Endothelial cell (in vitro differentiated cells): ENCODE measurements at regions not wholly inside any gene's neighbourhood (a gene's known extent, or its start where the extent isn't known, plus 50 kb on each side); places are given as distances from the start of the nearest gene placed in this dataset.

Experiments used
- DNase-seq: peaks from one replicate; pipeline ENCODE4 v3.0.0; 2021; ENCODE audit warnings: low spot score
- H3K27ac Mint-ChIP-seq: one replicate; pipeline ENCODE4 v1.8.0; 2021; ENCODE audit warnings: mixed read lengths, inconsistent platforms; ENCODE audit not compliant: unreplicated experiment
- H3K27me3 Mint-ChIP-seq: one replicate; pipeline ENCODE4 v1.8.0; 2021; ENCODE audit warnings: mild to moderate bottlenecking, moderate library complexity, mixed read lengths, inconsistent platforms; ENCODE audit not compliant: unreplicated experiment
- H3K36me3 Mint-ChIP-seq: one replicate; pipeline ENCODE4 v1.8.0; 2021; ENCODE audit warnings: mild to moderate bottlenecking, low read depth, mixed read lengths, inconsistent platforms; ENCODE audit not compliant: unreplicated experiment
- H3K4me1 Mint-ChIP-seq: one replicate; pipeline ENCODE4 v1.8.0; 2021; ENCODE audit warnings: mild to moderate bottlenecking, mixed read lengths, inconsistent platforms; ENCODE audit not compliant: unreplicated experiment
- H3K4me3 Mint-ChIP-seq: one replicate; pipeline ENCODE4 v1.8.0; 2021; ENCODE audit warnings: mild to moderate bottlenecking, mixed read lengths, inconsistent platforms; ENCODE audit not compliant: unreplicated experiment
- H3K9me3 Mint-ChIP-seq: one replicate; pipeline ENCODE4 v1.8.0; 2021; ENCODE audit warnings: mixed read lengths, inconsistent platforms; ENCODE audit not compliant: unreplicated experiment
- TF ChIP-seq, protein P1 (sequence below): fragments of 200-600 bp; sonication (generic); IDR thresholded peaks from one replicate; pipeline ENCODE4 v1.5.0; 2021; ENCODE audit warnings: antibody characterized with exemption; ENCODE audit not compliant: unreplicated experiment

DNA sequence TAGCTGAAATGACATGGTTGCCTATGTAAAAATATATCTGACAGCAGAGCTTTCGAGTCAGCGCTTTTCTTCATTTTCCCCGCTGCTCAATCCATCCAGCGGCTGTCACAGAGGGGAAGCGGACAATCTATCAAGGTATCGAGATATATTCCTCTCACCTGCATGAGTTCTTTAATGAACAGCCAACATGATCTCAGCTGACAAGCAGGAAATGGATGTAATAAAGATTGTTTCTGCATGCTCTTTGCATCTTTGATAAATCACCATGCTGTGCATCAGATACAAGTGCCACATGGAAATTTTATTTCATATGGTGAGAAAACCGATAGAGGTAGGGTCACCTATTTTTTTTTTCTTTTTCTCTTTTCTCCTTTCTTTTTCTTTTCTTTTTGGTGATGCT lies 602.3 kb upstream of the MMS22L start:
- DNase-seq: no peak
- TF ChIP-seq, protein P1, sequence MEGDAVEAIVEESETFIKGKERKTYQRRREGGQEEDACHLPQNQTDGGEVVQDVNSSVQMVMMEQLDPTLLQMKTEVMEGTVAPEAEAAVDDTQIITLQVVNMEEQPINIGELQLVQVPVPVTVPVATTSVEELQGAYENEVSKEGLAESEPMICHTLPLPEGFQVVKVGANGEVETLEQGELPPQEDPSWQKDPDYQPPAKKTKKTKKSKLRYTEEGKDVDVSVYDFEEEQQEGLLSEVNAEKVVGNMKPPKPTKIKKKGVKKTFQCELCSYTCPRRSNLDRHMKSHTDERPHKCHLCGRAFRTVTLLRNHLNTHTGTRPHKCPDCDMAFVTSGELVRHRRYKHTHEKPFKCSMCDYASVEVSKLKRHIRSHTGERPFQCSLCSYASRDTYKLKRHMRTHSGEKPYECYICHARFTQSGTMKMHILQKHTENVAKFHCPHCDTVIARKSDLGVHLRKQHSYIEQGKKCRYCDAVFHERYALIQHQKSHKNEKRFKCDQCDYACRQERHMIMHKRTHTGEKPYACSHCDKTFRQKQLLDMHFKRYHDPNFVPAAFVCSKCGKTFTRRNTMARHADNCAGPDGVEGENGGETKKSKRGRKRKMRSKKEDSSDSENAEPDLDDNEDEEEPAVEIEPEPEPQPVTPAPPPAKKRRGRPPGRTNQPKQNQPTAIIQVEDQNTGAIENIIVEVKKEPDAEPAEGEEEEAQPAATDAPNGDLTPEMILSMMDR: no peak
- no peaks in the 10 kb centered on the region for H3K9me3 Mint-ChIP-seq
- peaks cover 2% of the 10 kb centered on the region for H3K4me1 Mint-ChIP-seq
- H3K27ac Mint-ChIP-seq: no peak overlapping the region
- no peak overlapping the region for H3K4me3 Mint-ChIP-seq
- no peaks in the 10 kb centered on the region for H3K36me3 Mint-ChIP-seq
- H3K27me3 Mint-ChIP-seq: no peaks in the 10 kb centered on the region

DNA sequence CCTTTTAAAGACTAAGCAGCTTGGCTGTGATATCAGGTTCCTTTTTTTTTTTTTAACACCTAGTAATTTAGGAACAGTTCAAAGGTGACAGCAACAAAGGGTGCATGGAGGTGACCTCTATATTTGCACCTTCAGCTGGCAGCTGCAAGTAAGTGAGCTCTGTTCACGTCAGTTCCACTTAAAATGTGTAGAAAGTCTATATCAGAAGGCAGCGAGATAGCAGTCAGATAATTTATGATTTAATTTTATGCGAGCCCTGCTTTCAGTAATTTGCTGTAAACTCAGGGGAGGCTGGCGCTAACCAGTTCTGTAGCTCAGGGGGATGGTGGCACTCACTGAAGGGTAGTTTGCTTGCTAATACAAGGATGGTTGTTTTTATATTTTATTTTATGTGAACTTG lies 602.8 kb upstream of the MMS22L start:
- DNase-seq: no peak
- no peaks in the 10 kb centered on the region for H3K9me3 Mint-ChIP-seq
- no peak overlapping the region for H3K27ac Mint-ChIP-seq
- no peaks in the 10 kb centered on the region for H3K27me3 Mint-ChIP-seq
- H3K4me3 Mint-ChIP-seq: no peak overlapping the region
- peaks cover 2% of the 10 kb centered on the region for H3K4me1 Mint-ChIP-seq
- TF ChIP-seq, protein P1: no peak
- no peaks in the 10 kb centered on the region for H3K36me3 Mint-ChIP-seq

DNA sequence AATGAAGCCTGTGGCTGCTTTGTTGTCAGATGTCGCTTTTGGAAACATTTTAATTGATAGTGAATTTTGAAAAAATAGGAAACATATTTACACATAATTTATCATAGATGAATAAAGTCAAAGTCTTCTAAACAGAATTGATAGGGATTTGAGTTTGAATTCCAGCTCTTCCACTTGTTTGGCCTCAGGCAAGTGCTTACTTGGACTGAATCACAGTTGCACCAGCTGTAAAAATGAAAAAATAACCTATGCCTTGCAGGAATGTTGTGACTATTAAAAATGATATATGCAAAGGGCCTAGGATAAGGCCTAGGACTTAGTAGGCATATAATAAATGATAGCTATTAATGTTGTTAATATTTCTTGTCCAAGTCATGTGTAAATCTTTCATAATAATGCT lies 618.5 kb upstream of the MMS22L start:
- no peak overlapping the region for H3K27ac Mint-ChIP-seq
- no peaks in the 10 kb centered on the region for H3K36me3 Mint-ChIP-seq
- H3K4me1 Mint-ChIP-seq: no peaks in the 10 kb centered on the region
- no peak for DNase-seq
- TF ChIP-seq, protein P1: no peak
- no peaks in the 10 kb centered on the region for H3K27me3 Mint-ChIP-seq
- H3K4me3 Mint-ChIP-seq: no peak overlapping the region
- no peaks in the 10 kb centered on the region for H3K9me3 Mint-ChIP-seq

DNA sequence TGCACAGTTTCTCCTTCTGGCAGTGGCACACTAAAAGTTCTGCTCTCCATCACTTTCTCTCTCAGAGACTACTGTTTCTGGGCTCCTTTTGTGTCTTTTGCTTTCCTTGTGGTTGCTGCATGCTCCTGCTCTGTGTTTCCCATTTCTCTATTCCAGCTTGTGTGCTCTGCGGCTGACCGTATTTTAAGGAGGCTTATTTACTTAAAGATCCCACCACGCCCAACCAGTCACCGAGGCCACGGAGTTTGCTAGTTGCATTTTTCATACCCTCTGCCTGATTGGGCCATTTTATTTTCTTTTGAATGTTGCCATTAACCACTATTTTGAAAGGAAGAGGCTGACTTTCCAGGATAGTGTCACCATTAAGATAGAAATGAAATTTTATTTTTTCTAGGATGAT lies 626.4 kb upstream of the MMS22L start:
- H3K27ac Mint-ChIP-seq: no peak overlapping the region
- no peaks in the 10 kb centered on the region for H3K4me1 Mint-ChIP-seq

DNA sequence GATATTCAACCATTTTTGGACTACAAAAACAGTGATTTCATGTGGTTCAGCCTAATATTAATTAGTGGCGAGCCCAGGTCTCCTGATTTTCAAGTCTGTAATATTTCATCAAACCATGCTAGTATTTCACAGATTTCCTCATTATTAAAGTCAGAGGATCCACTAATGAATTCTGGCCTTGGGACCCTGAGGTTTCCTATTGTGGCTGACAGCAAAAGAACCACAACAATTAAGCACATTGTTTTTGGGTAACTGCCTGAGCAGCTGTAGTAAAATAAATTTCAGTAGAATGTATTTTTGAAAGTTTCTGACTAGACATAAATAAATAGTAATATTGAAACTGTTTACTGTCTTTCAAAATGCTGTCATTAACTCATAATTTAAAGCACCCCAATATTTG lies 630.7 kb upstream of the MMS22L start:
- TF ChIP-seq, protein P1: no peak
- Mint-ChIP-seq H3K27me3 (no peaks in the 10 kb centered on the region), H3K4me3 (no peak overlapping the region), H3K4me1 (no peaks in the 10 kb centered on the region), H3K27ac (no peak overlapping the region), H3K9me3 (no peaks in the 10 kb centered on the region), H3K36me3 (no peaks in the 10 kb centered on the region)
- DNase-seq: no peak

More for the DNA sequence above, 626.4 kb upstream of the MMS22L start:
- Mint-ChIP-seq H3K4me3 (no peak overlapping the region), H3K9me3 (no peaks in the 10 kb centered on the region), H3K27me3 (no peaks in the 10 kb centered on the region), H3K36me3 (no peaks in the 10 kb centered on the region)
- TF ChIP-seq, protein P1: no peak
- no peak for DNase-seq
